K562 (cell line): ENCODE measurements at regions not wholly inside any gene's neighbourhood (a gene's known extent, or its start where the extent isn't known, plus 50 kb on each side); places are given as distances from the start of the nearest gene placed in this dataset.

Experiments
- ATAC-seq: fragments of 200-7000 bp; cut with Tn5 transposase; 3 replicates; pipeline ENCODE4 v1.9.1; 2020; ENCODE audit warnings: moderate library complexity
- BruUV-seq: library from RNA; stranded (reverse); fragments of 400-500 nt; replicated peaks from 2 replicates; lab custom pipeline; 2021; lab: Mats Ljungman, UMichigan
- CTCF ChIA-PET: fragments of 300-600 bp; formaldehyde crosslinking; extraction: SDS; loops from one replicate; lab custom pipeline; 2021; ENCODE audit warnings: low intra/inter-chr PET ratio; lab: Yijun Ruan, JAX
- POLR2A ChIA-PET: fragments of 300-600, 350-650 bp; sonication (Branson Sonifier 250); formaldehyde crosslinking; extraction: SDS; loops from one replicate; lab custom pipeline; 2021; ENCODE audit warnings: antibody characterized with exemption, inconsistent platforms; lab: Yijun Ruan, JAX
- DNase-seq, 4 experiments: peaks; one replicate each; pipeline versions ENCODE4 v3.0.0 to v3.0.0-alpha.2; 2011 to 2018; ENCODE audit warnings: low spot score in 3 of 4, mixed read lengths in 3 of 4; ENCODE audit errors: extremely low read depth in 1 of 4
- FAIRE-seq: peaks from 2 replicates; lab custom pipeline; 2011; peaks lifted over from hg19 to GRCh38; lab: Jason Lieb, UNC
- H2AFZ ChIP-seq: 2 replicates; pipeline ENCODE4 v1.6.0; 2011; ENCODE audit warnings: low read depth, low read length, control low read depth, inconsistent platforms
- H3K27ac ChIP-seq: fragments of 200-600 bp; 3 replicates; pipeline ENCODE4 v1.8.0; 2011; ENCODE audit warnings: low read depth, mild to moderate bottlenecking, control low read depth, inconsistent platforms, low read length, moderate library complexity, mixed read lengths; ENCODE audit errors: extremely low read depth
- H3K27me3 ChIP-seq, 2 experiments: fragments of 300-600 bp in 1 of 2; 2 replicates in 1 of 2; 3 replicates in 1 of 2; pipeline versions ENCODE4 v1.6.0 to v1.8.0; 2011; ENCODE audit warnings: inconsistent platforms in 2 of 2, low read length in 2 of 2, mild to moderate bottlenecking in 1 of 2, mixed read lengths in 1 of 2, moderate library complexity in 1 of 2; ENCODE audit not compliant: control insufficient read depth in 2 of 2, insufficient read depth in 2 of 2
- H3K36me3 ChIP-seq: fragments of 300-600 bp; 3 replicates; pipeline ENCODE4 v1.8.0; 2011; ENCODE audit warnings: mild to moderate bottlenecking, low read length, inconsistent platforms; ENCODE audit not compliant: control insufficient read depth, insufficient read depth
- H3K4me1 ChIP-seq, 2 experiments: fragments of 200-600 bp in 1 of 2; replicated peaks in 1 of 2; 2 replicates in 1 of 2; 3 replicates in 1 of 2; pipeline versions ENCODE4 v1.5.1 to v1.8.0; 2011; ENCODE audit warnings: inconsistent platforms in 2 of 2, low read length in 2 of 2, mild to moderate bottlenecking in 1 of 2, mixed read lengths in 1 of 2, moderate library complexity in 1 of 2; ENCODE audit not compliant: control insufficient read depth in 2 of 2, insufficient read depth in 2 of 2
- H3K4me2 ChIP-seq: 2 replicates; pipeline ENCODE4 v1.6.1; 2011; ENCODE audit warnings: low read length, control low read depth, inconsistent platforms, mixed read lengths; ENCODE audit not compliant: insufficient read depth
- H3K4me3 ChIP-seq: fragments of 200-600 bp; sonication (generic), shearing (Covaris generic); 2 replicates; pipeline ENCODE4 v1.5.1; 2016; ENCODE audit warnings: control low read depth, inconsistent platforms
- H3K79me2 ChIP-seq: fragments of 200-600 bp; 3 replicates; pipeline ENCODE4 v1.8.0; 2011; ENCODE audit warnings: low read length, inconsistent platforms; ENCODE audit not compliant: control insufficient read depth, insufficient read depth
- H3K9ac ChIP-seq, 2 experiments: 2 replicates each; pipeline versions ENCODE4 v1.6.0 to v1.6.1; 2011; ENCODE audit warnings: low read depth in 2 of 2, low read length in 2 of 2, control low read depth in 1 of 2, inconsistent platforms in 1 of 2, mild to moderate bottlenecking in 1 of 2, mixed read lengths in 1 of 2; ENCODE audit not compliant: insufficient read depth in 1 of 2
- H3K9me1 ChIP-seq: one replicate; pipeline ENCODE4 v1.6.0; 2011; ENCODE audit warnings: inconsistent platforms, mild to moderate bottlenecking, low read length, moderate library complexity; ENCODE audit not compliant: control insufficient read depth, insufficient read depth
- H3K9me3 ChIP-seq: replicated peaks from 2 replicates; pipeline ENCODE4 v1.5.1; 2011; ENCODE audit warnings: low read depth, low read length, inconsistent platforms; ENCODE audit not compliant: control insufficient read depth, insufficient read depth
- H4K20me1 ChIP-seq: replicated peaks from 2 replicates; pipeline ENCODE4 v1.6.1; 2011; ENCODE audit warnings: low read length, inconsistent platforms, mixed read lengths; ENCODE audit not compliant: control insufficient read depth, insufficient read depth
- FOSL1 ChIP-seq: fragments of 200-800 bp; sonication (Bioruptor generic); conservative IDR thresholded peaks from 2 replicates; pipeline ENCODE4 v1.6.1; 2016; ENCODE audit warnings: missing genetic modification characterization, missing compliant biosample characterization
- MBD2 ChIP-seq: sonication (generic); IDR thresholded peaks from 2 replicates; pipeline ENCODE4 v1.6.1; 2016; ENCODE audit warnings: low read depth, borderline replicate concordance
- RBM34 ChIP-seq: fragments of 200-400 bp; formaldehyde crosslinking; IDR thresholded peaks from 2 replicates; pipeline ENCODE4 v1.6.1; 2018; ENCODE audit warnings: low read length, borderline replicate concordance; ENCODE audit not compliant: insufficient read depth
- ZNF444 ChIP-seq: fragments of 250-450 bp; sonication (Bioruptor Pico); IDR thresholded peaks from 2 replicates; pipeline ENCODE4 v1.4.0; 2020; ENCODE audit warnings: mild to moderate bottlenecking, moderate library complexity
- WGBS: fragments of 100-300 bp; shearing (Covaris generic); methylation state at CpG from one replicate; pipeline ENCODE4 v1.1.6; 2016; ENCODE audit warnings: low coverage, mixed read lengths; ENCODE audit not compliant: insufficient coverage; ENCODE audit errors: missing lambda C conversion rate; 5-methylcytosine and 5-hydroxymethylcytosine counted together
- in situ Hi-C: fragments of 300-500 bp; cut with MboI; formaldehyde crosslinking; loops from 4 replicates; pipeline ENCODE4 v1.15.0; 2018; ENCODE audit warnings: inconsistent platforms, mixed read lengths
- intact Hi-C: fragments of 100-400 bp; cut with micrococcal nuclease; formaldehyde crosslinking; loops from 2 replicates; pipeline ENCODE4 v1.14.2; 2022
- TF ChIP-seq, protein P1 (sequence below): fragments of 450-650 bp; IDR thresholded peaks from 2 replicates; pipeline ENCODE4 v1.6.1; 2016; ENCODE audit warnings: mild to moderate bottlenecking, moderate library complexity

DNA sequence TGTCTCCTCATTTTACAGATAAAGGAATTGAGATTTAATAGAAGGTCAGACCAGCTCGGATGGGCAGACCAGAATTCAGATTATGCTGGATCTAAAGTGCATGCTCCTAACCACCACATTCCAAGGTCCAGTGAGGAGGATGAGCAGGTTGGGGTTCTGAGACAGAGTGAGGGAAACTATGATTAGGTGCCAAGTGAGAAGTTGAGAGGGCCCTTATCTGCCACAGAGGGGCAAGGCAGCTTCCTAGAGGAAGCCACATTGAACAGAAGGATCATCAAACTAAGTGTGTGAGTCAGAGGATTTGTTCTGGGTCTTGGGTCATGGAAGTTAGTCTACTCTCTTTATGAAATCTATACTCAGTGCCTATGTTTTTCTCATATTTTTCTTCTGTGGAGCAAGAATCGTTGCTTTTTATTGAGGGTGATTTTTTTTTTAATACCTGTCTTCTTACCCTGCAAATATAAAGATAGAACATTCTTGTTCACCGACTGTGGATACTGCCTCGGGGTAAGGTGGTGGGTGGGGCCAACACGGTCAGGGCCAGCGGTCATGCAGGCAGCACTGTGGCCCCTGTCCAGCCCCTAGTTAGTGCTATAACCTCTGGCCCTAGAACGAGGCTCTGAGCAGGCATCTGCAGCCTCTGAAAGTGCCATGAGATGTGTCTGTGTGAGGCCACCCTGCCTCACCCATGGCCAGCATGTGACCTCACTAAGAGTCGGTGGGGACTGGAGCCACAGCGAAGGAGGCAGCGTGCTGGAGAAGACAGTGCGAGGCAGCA, 55.6 kb upstream of the PTHLH start:
- Histone ChIP-seq H3K9ac (peak overlapping the region in 1 of 2 experiments; percentile 42; a peak in 2 of 4 replicates), H3K27me3 (no peaks in the 10 kb centered on the region), H3K4me2 (no peak overlapping the region; the same call in 1 of the 2 replicates), H2AFZ (peak overlapping the region; percentile 76), H4K20me1 (no peaks in the 10 kb centered on the region), H3K36me3 (no peaks in the 10 kb centered on the region), H3K79me2 (no peaks in the 10 kb centered on the region), H3K4me3 (no peak overlapping the region), H3K9me3 (no peaks in the 10 kb centered on the region), H3K9me1 (no peaks in the 10 kb centered on the region), H3K4me1 (peaks cover 10 to 23% of the 10 kb centered on the region in 2 experiments), H3K27ac (no peak overlapping the region)
- ATAC-seq: peak; percentile 59
- TF ChIP-seq ZNF444 (CRISPR knock-in tag) (no peak), MBD2 (0 out of 2 replicates have a peak, but pooled peaks have one; percentile 14), FOSL1 (0 out of 2 replicates have a peak, but pooled peaks have one; percentile 28), RBM34 (no peak)
- TF ChIP-seq, protein P1, sequence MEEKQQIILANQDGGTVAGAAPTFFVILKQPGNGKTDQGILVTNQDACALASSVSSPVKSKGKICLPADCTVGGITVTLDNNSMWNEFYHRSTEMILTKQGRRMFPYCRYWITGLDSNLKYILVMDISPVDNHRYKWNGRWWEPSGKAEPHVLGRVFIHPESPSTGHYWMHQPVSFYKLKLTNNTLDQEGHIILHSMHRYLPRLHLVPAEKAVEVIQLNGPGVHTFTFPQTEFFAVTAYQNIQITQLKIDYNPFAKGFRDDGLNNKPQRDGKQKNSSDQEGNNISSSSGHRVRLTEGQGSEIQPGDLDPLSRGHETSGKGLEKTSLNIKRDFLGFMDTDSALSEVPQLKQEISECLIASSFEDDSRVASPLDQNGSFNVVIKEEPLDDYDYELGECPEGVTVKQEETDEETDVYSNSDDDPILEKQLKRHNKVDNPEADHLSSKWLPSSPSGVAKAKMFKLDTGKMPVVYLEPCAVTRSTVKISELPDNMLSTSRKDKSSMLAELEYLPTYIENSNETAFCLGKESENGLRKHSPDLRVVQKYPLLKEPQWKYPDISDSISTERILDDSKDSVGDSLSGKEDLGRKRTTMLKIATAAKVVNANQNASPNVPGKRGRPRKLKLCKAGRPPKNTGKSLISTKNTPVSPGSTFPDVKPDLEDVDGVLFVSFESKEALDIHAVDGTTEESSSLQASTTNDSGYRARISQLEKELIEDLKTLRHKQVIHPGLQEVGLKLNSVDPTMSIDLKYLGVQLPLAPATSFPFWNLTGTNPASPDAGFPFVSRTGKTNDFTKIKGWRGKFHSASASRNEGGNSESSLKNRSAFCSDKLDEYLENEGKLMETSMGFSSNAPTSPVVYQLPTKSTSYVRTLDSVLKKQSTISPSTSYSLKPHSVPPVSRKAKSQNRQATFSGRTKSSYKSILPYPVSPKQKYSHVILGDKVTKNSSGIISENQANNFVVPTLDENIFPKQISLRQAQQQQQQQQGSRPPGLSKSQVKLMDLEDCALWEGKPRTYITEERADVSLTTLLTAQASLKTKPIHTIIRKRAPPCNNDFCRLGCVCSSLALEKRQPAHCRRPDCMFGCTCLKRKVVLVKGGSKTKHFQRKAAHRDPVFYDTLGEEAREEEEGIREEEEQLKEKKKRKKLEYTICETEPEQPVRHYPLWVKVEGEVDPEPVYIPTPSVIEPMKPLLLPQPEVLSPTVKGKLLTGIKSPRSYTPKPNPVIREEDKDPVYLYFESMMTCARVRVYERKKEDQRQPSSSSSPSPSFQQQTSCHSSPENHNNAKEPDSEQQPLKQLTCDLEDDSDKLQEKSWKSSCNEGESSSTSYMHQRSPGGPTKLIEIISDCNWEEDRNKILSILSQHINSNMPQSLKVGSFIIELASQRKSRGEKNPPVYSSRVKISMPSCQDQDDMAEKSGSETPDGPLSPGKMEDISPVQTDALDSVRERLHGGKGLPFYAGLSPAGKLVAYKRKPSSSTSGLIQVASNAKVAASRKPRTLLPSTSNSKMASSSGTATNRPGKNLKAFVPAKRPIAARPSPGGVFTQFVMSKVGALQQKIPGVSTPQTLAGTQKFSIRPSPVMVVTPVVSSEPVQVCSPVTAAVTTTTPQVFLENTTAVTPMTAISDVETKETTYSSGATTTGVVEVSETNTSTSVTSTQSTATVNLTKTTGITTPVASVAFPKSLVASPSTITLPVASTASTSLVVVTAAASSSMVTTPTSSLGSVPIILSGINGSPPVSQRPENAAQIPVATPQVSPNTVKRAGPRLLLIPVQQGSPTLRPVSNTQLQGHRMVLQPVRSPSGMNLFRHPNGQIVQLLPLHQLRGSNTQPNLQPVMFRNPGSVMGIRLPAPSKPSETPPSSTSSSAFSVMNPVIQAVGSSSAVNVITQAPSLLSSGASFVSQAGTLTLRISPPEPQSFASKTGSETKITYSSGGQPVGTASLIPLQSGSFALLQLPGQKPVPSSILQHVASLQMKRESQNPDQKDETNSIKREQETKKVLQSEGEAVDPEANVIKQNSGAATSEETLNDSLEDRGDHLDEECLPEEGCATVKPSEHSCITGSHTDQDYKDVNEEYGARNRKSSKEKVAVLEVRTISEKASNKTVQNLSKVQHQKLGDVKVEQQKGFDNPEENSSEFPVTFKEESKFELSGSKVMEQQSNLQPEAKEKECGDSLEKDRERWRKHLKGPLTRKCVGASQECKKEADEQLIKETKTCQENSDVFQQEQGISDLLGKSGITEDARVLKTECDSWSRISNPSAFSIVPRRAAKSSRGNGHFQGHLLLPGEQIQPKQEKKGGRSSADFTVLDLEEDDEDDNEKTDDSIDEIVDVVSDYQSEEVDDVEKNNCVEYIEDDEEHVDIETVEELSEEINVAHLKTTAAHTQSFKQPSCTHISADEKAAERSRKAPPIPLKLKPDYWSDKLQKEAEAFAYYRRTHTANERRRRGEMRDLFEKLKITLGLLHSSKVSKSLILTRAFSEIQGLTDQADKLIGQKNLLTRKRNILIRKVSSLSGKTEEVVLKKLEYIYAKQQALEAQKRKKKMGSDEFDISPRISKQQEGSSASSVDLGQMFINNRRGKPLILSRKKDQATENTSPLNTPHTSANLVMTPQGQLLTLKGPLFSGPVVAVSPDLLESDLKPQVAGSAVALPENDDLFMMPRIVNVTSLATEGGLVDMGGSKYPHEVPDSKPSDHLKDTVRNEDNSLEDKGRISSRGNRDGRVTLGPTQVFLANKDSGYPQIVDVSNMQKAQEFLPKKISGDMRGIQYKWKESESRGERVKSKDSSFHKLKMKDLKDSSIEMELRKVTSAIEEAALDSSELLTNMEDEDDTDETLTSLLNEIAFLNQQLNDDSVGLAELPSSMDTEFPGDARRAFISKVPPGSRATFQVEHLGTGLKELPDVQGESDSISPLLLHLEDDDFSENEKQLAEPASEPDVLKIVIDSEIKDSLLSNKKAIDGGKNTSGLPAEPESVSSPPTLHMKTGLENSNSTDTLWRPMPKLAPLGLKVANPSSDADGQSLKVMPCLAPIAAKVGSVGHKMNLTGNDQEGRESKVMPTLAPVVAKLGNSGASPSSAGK: peak; percentile 23; the same call in 1 of the 2 replicates
- no peak for DNase-seq
- in situ Hi-C loops: no loop called here
- POLR2A ChIA-PET: interaction anchor here (0.8 to 1.4 kb wide), 4 partner anchors 14 to 221 kb away, joined by 3 read pairs; no protein-coding TSS in a partner anchor
- peak; percentile 51 for FAIRE-seq
- CTCF ChIA-PET: interaction anchor here (0.5 kb wide), 1 partner anchor 236 kb away, joined by 3 read pairs; no protein-coding TSS in a partner anchor
- 62% methylated on average over 11 of the region's 11 CpGs for WGBS
- intact Hi-C loops: no loop called here
- BruUV-seq: no TSS peak
